PC-9 (cell line): ENCODE measurements at regions not wholly inside any gene's neighbourhood (a gene's known extent, or its start where the extent isn't known, plus 50 kb on each side); places are given as distances from the start of the nearest gene placed in this dataset.

Source experiments
- BruUV-seq: library from RNA; stranded (reverse); fragments of 400-500 nt; replicated peaks from 2 replicates; lab custom pipeline; 2021; lab: Mats Ljungman, UMichigan
- CTCF ChIA-PET: fragments of 300-600 bp; sonication (Branson Sonifier 250); formaldehyde crosslinking; loops from one replicate; lab custom pipeline; 2022; ENCODE audit warnings: antibody characterized with exemption; lab: Charles Lee
- POLR2A ChIA-PET: fragments of 300-600 bp; sonication (Branson Sonifier 250); formaldehyde crosslinking; loops from one replicate; lab custom pipeline; 2022; ENCODE audit warnings: antibody characterized with exemption; ENCODE audit not compliant: unreplicated experiment; lab: Charles Lee
- DNase-seq, 2 experiments: peaks; one replicate each; pipeline versions ENCODE4 v3.0.0 to v3.0.0-alpha.2; 2015 to 2022; ENCODE audit warnings: mixed read lengths in 1 of 2
- H2AFZ ChIP-seq: fragments of 200-600 bp; sonication (generic); 2 replicates; pipeline ENCODE4 v1.8.1; 2017; ENCODE audit warnings: antibody characterized with exemption
- H3F3A ChIP-seq: fragments of 200-600 bp; sonication (generic); 2 replicates; pipeline ENCODE4 v1.8.1; 2017; ENCODE audit warnings: antibody characterized with exemption, mild to moderate bottlenecking, low read depth; ENCODE audit not compliant: insufficient read depth
- H3K27ac ChIP-seq: fragments of 200-600 bp; sonication (generic); 2 replicates; pipeline ENCODE4 v1.6.1; 2016; ENCODE audit warnings: mixed run types
- H3K27me3 ChIP-seq: fragments of 200-600 bp; sonication (generic); 2 replicates; pipeline ENCODE4 v1.6.1; 2016; ENCODE audit warnings: low read depth, mixed run types; ENCODE audit not compliant: insufficient read depth
- H3K36me3 ChIP-seq: fragments of 200-600 bp; sonication (generic); 2 replicates; pipeline ENCODE4 v1.6.1; 2016; ENCODE audit warnings: low read depth, mixed run types
- H3K4me1 ChIP-seq: fragments of 200-600 bp; sonication (generic); replicated peaks from 2 replicates; pipeline ENCODE4 v1.6.1; 2016; ENCODE audit warnings: mixed run types; ENCODE audit not compliant: insufficient read depth
- H3K4me2 ChIP-seq: fragments of 200-600 bp; sonication (generic); 2 replicates; pipeline ENCODE4 v1.6.1; 2017; ENCODE audit warnings: mixed run types
- H3K4me3 ChIP-seq: fragments of 200-600 bp; sonication (generic); 2 replicates; pipeline ENCODE4 v1.6.1; 2016; ENCODE audit warnings: mixed run types
- H3K79me2 ChIP-seq: fragments of 200-600 bp; sonication (generic); 2 replicates; pipeline ENCODE4 v1.6.1; 2017; ENCODE audit warnings: low read depth, mixed run types
- H3K9me2 ChIP-seq: fragments of 200-600 bp; sonication (generic); 2 replicates; pipeline ENCODE4 v1.8.1; 2017; ENCODE audit warnings: mild to moderate bottlenecking; ENCODE audit not compliant: insufficient read depth
- H3K9me3 ChIP-seq: fragments of 200-600 bp; sonication (generic); 2 replicates; pipeline ENCODE4 v1.8.1; 2016; ENCODE audit warnings: low read depth; ENCODE audit not compliant: insufficient read depth
- H4K20me1 ChIP-seq: fragments of 200-600 bp; sonication (generic); 2 replicates; pipeline ENCODE4 v1.8.1; 2017; ENCODE audit not compliant: insufficient read depth
- EZH2 ChIP-seq: fragments of 200-600 bp; sonication (generic); IDR thresholded peaks from 2 replicates; pipeline ENCODE4 v1.8.0; 2017; ENCODE audit warnings: antibody characterized with exemption, low read depth
- intact Hi-C: fragments of 100-400 bp; cut with micrococcal nuclease; formaldehyde crosslinking; loops from one replicate; pipeline ENCODE4 v1.10.0; 2022; ENCODE audit not compliant: unreplicated experiment
- TF ChIP-seq, protein P1 (sequence below): fragments of 200-600 bp; sonication (generic); conservative IDR thresholded peaks from 2 replicates; pipeline ENCODE4 v1.6.1; 2017; ENCODE audit warnings: mixed run types, antibody characterized with exemption, mild to moderate bottlenecking, moderate library complexity

GRCh38 chr12:13628067-13628466, 353.3 kb downstream of the GRIN2B start:
- H3K27ac ChIP-seq = no peak overlapping the region
- no peaks in the 10 kb centered on the region for H4K20me1 ChIP-seq
- H3K27me3 ChIP-seq = no peaks in the 10 kb centered on the region
- ChIA-PET POLR2A (no interaction called here), CTCF (interaction anchor here (0.6 kb wide), 1 partner anchor 124 kb away, joined by 3 read pairs; no protein-coding TSS in a partner anchor)
- H3K9me3 ChIP-seq = no peaks in the 10 kb centered on the region
- H3K4me2 ChIP-seq = no peak overlapping the region
- no peaks in the 10 kb centered on the region for H3K9me2 ChIP-seq
- no peak for TF ChIP-seq EZH2
- TF ChIP-seq, protein P1, sequence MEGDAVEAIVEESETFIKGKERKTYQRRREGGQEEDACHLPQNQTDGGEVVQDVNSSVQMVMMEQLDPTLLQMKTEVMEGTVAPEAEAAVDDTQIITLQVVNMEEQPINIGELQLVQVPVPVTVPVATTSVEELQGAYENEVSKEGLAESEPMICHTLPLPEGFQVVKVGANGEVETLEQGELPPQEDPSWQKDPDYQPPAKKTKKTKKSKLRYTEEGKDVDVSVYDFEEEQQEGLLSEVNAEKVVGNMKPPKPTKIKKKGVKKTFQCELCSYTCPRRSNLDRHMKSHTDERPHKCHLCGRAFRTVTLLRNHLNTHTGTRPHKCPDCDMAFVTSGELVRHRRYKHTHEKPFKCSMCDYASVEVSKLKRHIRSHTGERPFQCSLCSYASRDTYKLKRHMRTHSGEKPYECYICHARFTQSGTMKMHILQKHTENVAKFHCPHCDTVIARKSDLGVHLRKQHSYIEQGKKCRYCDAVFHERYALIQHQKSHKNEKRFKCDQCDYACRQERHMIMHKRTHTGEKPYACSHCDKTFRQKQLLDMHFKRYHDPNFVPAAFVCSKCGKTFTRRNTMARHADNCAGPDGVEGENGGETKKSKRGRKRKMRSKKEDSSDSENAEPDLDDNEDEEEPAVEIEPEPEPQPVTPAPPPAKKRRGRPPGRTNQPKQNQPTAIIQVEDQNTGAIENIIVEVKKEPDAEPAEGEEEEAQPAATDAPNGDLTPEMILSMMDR = no peak
- H3K36me3 ChIP-seq = no peaks in the 10 kb centered on the region
- DNase-seq = no peak
- H3K4me1 ChIP-seq = peaks cover 9% of the 10 kb centered on the region
- no peak overlapping the region for H3K4me3 ChIP-seq
- H3K79me2 ChIP-seq = no peaks in the 10 kb centered on the region
- intact Hi-C loops = no loop called here
- BruUV-seq = no TSS peak
- no peaks in the 10 kb centered on the region for H3F3A ChIP-seq
- no peak overlapping the region for H2AFZ ChIP-seq

DNA sequence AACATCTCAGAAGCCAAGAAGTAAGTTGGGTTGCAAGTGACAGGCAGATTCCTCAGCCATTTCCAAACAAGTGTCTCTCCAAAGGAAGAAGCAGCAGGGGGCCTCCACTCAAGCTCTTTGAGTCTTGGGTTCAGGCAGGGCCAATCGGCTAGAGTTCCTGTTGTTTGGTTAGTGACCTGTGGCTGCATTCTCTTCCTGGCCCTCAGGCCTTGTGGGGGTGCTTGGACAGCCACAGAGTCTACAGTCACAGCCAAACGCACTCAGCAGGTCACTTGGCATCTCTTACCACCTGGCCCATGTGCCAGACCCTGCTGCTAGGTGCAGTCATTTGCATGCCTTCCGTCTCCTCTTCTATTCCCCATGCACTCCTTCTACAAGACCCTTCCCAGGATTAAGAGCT, 353.9 kb downstream of the GRIN2B start:
- Histone ChIP-seq H3K27me3 (no peaks in the 10 kb centered on the region), H4K20me1 (no peaks in the 10 kb centered on the region), H3K4me1 (peaks cover 9% of the 10 kb centered on the region), H2AFZ (no peak overlapping the region), H3K9me3 (no peaks in the 10 kb centered on the region), H3K4me3 (no peak overlapping the region), H3K9me2 (no peaks in the 10 kb centered on the region), H3F3A (no peaks in the 10 kb centered on the region), H3K36me3 (no peaks in the 10 kb centered on the region), H3K27ac (no peak overlapping the region), H3K4me2 (no peak overlapping the region), H3K79me2 (no peaks in the 10 kb centered on the region)
- DNase-seq = peak in 1 of 2 experiments; percentile 55
- TF ChIP-seq EZH2 = no peak
- TF ChIP-seq, protein P1 = no peak
- intact Hi-C loops = no loop called here
- ChIA-PET CTCF (interaction anchor here (0.6 kb wide), 1 partner anchor 123 kb away, joined by 3 read pairs; no protein-coding TSS in a partner anchor), POLR2A (no interaction called here)
- no TSS peak for BruUV-seq

DNA sequence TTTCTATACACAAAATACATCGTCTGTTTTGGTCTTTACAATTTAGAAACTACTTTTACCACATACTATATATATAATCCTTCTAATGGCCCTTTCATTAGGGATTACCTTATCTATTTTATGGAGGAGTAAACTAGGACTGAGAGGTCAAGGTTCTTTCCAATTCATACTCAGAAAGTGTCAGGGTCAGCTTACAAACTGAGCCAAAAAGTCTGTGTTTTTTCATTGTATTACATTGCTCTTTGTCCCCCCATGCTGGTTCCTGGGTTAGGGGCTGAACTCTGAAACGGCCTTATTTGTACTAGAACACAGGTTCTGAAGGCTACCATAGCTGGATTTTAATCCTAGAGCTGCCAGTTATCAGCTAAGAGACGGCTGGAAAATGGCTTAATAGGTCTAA, 368.1 kb downstream of the GRIN2B start:
- Histone ChIP-seq H4K20me1 (no peaks in the 10 kb centered on the region), H3F3A (no peaks in the 10 kb centered on the region), H3K27ac (no peak overlapping the region), H3K79me2 (no peaks in the 10 kb centered on the region), H3K9me3 (no peaks in the 10 kb centered on the region), H2AFZ (no peak overlapping the region), H3K9me2 (no peaks in the 10 kb centered on the region), H3K36me3 (no peaks in the 10 kb centered on the region), H3K4me3 (no peak overlapping the region), H3K4me2 (no peak overlapping the region), H3K27me3 (no peaks in the 10 kb centered on the region), H3K4me1 (no peaks in the 10 kb centered on the region)
- no TSS peak for BruUV-seq
- POLR2A ChIA-PET = no interaction called here
- no peak for DNase-seq
- CTCF ChIA-PET = no interaction called here
- intact Hi-C loops = no loop called here
- TF ChIP-seq, protein P1 = no peak
- TF ChIP-seq EZH2 = no peak
